RKO (cell line): ENCODE measurements at regions not wholly inside any gene's neighbourhood (a gene's known extent, or its start where the extent isn't known, plus 50 kb on each side); places are given as distances from the start of the nearest gene placed in this dataset.

Source experiments
- DNase-seq: peaks from one replicate; pipeline ENCODE4 v3.0.0-alpha.2; 2016; ENCODE audit warnings: low spot score

GRCh38 chr22:48253136-48253535 lies 1490.7 kb downstream of the TBC1D22A start:
- no peak for DNase-seq

DNA sequence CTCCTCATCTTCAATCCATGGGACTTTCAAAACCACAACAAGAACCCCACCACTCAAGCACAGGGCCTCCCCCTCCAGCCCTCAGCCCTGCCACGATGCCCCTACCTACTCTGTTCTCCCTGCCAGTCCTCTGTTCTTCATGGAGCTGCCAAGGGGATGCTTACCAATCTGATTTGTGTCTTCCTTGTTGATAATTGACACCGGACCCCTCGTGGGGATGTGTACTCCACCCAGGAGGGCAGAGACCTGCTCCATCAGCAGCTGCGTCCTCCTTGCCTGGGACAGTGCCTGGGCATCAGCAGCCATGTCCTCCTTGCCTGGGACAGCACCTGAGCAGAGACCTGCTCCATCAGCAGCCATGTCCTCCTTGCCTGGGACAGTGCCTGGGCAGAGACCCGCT lies 1489.2 kb downstream of the TBC1D22A start:
- DNase-seq: no peak

GRCh38 chr22:48250937-48251530 lies 1488.6 kb downstream of the TBC1D22A start:
- DNase-seq: no peak

DNA sequence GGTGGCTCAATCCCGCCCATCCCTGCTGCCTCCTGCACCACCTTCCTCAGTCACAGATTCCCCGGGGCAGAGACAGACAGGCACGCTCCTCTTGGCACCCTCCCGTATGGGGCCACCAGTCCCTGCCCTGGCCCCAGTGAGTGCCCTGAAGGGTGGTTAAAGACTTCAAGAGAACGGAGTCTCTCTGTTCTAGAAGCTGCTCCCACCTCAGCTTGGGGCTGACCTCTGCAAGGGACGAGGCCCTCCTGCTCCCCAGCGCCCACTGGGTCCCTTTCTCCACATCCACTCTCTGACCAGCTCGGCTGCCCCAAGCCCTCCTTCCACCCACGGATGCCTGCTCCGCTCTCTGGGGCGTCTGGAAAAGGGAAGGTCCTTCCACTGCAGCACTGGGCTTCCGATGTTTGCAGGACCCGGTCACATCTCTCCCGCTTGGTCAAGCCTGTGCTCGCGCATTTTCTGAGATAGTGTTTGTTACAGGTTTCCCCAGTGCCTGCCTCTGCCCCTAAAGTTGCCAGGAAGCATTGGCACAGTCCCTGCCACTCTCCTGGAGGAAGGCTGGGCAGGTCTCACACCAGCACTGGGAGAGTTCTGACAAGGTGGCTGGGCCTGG lies 1487.9 kb downstream of the TBC1D22A start:
- no peak for DNase-seq

GRCh38 chr22:48249713-48250268 lies 1487.3 kb downstream of the TBC1D22A start:
- DNase-seq: no peak

DNA sequence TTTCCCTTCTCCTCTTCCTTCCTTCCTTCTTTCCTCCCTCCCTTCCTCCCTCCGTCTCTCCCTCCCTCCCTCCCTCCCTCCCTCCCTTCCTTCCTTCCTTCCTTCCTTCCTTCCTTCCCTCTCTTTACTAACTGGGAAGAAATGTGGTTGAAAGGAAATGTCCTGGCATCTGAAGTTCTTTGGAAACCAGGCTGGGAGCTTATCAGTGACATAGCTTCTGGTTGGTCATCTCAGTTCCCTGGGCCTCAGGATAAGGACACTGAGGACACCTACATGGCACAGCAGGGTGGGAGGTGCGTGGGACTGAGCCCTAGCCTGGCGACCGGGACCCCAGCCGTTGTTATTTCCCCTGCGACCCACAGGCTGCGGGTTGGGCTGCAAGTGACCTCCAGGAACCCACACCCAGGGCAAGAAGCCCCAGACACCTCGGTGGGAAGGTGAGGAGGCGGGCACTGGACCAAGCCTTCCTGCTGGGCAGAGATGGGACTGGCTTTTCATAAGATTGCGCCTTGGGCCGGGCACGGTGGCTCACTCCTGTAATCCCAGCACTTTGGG lies 1486.5 kb downstream of the TBC1D22A start:
- no peak for DNase-seq

GRCh38 chr22:48247829-48248228 lies 1485.4 kb downstream of the TBC1D22A start:
- DNase-seq: no peak

GRCh38 chr22:48245196-48245485 lies 1482.7 kb downstream of the TBC1D22A start:
- no peak for DNase-seq

GRCh38 chr22:48244388-48245195 lies 1482.1 kb downstream of the TBC1D22A start:
- DNase-seq: no peak

- no peak for DNase-seq
Measured at GRCh38 chr22:48242461-48242864, 1480.0 kb downstream of the TBC1D22A start.

DNA sequence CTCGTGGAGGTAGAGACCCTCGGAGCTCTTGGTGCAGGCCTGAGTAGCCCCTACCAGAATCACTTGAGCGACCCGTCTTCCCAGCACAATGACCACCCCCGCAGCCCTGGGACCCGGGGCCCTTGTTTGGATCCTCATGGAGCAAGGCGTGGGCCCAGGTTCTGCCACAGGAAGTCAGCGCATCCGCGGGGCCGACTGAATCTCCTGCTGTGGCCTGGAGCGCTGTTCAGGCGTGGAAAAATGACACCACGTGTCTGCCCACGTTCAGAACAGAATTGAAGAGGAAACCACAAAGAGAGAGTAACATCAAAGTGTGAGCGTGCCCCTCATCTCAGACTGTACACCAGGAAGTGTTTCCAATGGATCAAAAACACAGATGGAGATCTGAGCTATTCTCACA lies 1479.2 kb downstream of the TBC1D22A start:
- DNase-seq: no peak

DNA sequence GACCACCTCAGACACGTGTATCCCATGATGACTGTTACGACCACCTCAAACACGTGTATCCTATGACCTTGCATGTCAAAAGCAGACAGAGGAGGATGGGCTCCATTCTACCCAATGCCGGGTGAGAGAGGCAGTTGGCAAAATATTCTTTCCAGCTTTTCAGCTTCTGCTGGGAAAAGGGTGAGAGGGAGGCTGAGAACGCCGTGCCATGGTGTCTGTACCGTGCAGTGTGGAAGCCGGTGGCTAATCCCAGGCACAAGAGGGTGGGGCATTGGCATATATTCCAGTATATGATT lies 1478.4 kb downstream of the TBC1D22A start:
- DNase-seq: no peak

- DNase-seq: no peak
Measured at GRCh38 chr22:48240148-48240934, 1477.9 kb downstream of the TBC1D22A start.

DNA sequence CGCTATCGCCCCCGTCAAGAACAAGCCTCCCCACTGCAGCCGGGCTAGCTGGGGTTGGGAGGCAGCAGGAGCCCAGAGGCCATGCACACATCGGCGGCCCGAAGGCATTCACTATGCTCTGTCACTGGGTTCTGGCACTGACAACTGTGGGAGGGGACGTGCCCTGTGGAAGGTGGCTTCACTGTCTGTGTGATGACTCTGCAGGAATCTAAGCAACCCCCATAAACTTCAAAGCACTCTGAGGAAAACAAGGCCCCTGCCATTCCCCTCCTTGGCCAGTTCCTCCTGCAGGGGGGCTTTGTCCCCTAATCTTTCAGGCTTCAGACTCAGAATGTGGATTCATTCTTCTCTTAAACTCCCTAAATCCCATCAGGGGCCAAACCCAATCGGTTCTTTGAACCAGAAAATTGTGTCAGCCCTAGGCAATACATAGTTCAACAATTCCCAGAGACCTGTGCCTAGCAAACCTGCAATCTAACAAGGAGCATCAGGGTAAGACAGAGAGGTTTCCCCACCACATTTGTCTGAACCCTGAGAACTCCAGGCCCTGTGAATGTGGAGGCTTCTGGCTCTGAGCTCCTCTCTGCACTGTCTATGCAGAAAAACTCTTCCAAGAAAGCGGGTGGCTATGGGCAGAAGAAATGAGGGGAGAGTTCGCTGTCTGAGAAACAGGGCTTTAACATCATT lies 1477.2 kb downstream of the TBC1D22A start:
- no peak for DNase-seq

GRCh38 chr22:48238966-48239365 lies 1476.5 kb downstream of the TBC1D22A start:
- DNase-seq: no peak

DNA sequence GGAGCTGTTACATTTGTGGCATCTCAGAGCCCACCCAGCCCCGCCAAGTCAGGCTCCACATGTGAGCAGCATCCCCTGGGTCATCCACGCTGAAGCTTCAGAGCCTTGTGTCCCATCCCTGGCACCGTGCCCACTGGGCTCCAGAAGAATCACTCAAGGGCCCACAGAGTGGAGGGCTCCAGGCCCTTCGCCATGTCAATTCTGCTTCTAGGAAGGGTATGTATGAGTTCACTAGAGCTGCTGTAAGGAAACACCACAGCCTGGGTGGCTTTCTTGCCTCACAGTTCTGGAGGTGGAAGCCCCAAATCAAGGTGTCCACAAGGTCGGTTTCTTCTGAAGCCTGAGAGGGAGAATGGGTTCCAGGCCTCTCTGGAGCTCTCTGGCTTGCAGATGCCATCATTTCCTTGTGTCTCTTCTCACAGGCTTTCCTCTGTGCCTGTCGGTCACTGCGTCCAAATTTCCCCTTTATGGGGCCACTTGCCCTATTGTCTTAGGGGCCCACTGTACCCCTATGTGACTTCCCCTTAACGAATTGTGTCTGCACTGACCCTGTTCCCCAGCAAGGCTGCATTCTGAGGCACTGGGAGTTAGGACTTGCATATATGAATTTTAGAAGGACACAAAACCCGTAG lies 1476.0 kb downstream of the TBC1D22A start:
- no peak for DNase-seq

GRCh38 chr22:48237466-48238283 lies 1475.2 kb downstream of the TBC1D22A start:
- DNase-seq: no peak

GRCh38 chr22:48236261-48236660 lies 1473.8 kb downstream of the TBC1D22A start:
- no peak for DNase-seq

- no peak for DNase-seq
Measured at GRCh38 chr22:48235744-48236143, 1473.3 kb downstream of the TBC1D22A start.

GRCh38 chr22:48234011-48234410 lies 1471.6 kb downstream of the TBC1D22A start:
- DNase-seq: no peak
